Limb (tissue), 2 donors: ENCODE measurements at regions not wholly inside any gene's neighbourhood (a gene's known extent, or its start where the extent isn't known, plus 50 kb on each side); places are given as distances from the start of the nearest gene placed in this dataset.

Source experiments
- DNase-seq, 2 donors: peaks; one replicate each; pipeline ENCODE4 v3.0.0-alpha.2; 2016; ENCODE audit errors: extremely low spot score in 2 of 2

GRCh38 chr18:2348003-2348402 is 223.3 kb downstream of the METTL4 start:
- no peak for DNase-seq

DNA sequence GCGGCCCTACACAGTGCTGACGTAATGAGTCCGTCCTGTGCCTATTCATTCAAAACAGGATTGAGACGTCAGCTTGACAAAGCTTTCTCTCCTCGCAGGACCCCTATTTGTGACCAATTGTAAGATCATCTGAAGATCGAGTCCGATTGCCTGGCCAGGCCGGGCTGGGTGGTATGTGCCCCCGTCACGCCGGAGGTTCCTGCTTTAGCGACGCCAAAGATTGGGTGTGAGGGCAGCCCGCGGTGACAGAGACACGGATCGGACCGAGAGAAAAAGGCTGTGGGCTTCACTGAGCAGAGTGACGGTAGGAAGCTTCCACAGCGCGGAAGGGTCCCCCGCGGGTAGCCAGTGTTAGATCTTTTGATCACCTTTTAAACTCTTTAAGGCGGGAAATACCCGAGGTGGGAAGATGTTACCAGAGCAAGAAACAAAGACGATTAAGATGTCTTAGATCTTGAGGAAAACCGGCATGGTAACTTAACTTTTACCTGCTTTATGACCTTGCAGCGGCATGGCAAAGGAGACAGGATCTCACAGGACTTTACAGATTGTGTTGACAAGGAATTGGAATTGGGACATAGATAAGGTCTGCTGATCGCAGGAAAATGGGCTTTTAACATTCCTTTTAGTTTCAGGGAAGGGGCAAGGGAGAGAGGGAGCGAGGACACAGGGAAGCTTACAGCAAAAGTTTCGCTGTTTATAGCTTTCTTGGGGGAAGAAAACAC is 220.0 kb downstream of the METTL4 start:
- no peak for DNase-seq

- no peak for DNase-seq
These were observed 217.0 kb downstream of the METTL4 start for GRCh38 chr18:2354292-2354691.

GRCh38 chr18:2356906-2357305 is 214.4 kb downstream of the METTL4 start:
- no peak for DNase-seq

DNA sequence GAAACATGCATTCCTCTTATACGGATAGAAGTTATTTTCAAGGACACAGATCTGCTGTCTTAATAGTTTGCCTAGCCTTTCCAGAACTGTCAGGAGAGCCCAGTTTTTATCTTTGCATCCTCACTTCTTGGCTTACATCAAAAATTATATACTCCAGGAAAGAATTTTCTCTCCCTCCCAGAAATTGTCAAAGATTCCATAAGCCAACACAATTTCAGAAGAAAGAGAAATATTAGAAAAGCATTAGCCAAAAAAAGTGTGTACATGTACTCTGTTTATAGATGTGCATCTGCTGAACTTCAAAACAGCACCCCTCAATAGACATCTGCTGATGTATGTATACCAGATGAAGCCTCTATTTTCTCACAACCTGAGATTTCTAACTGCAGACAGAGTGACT is 210.4 kb downstream of the METTL4 start:
- no peak for DNase-seq

DNA sequence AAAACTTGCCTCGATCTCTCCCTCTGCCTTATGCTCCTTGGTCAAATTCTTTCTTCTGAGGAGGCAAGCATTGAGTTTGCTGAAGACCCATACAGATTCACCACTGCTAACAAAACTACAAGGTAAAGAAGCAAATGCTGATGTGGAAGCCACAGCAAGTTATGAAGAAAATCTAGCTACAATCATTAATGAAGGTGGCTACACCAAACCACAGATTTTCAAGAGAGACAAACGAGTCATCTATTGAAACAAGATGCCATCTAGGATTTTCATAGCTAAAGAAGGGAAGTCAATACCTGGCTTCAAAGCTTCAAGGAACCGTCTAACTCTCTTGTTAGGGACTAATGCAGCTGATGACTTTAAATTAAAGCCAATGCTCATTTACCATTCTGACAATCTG is 203.2 kb downstream of the METTL4 start:
- no peak for DNase-seq

DNA sequence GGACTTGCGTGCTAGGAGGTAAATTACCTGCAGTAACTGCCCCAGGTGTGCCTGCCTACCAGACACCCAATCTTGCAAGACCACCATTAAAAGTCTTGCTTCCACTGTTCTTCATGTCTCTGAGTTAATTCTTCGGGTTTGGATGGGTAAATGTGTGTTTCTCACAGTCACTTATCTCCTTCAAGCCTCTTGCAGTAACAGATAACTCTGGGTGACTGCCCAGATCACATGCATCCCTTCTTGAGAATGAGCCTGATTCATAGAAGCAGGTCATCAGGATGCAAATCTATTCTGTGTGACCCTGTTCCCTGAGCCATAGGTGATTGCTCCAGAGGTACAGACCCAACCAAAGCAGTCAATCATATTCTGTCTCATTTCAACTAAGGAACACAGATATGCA is 194.6 kb downstream of the METTL4 start:
- no peak for DNase-seq

DNA sequence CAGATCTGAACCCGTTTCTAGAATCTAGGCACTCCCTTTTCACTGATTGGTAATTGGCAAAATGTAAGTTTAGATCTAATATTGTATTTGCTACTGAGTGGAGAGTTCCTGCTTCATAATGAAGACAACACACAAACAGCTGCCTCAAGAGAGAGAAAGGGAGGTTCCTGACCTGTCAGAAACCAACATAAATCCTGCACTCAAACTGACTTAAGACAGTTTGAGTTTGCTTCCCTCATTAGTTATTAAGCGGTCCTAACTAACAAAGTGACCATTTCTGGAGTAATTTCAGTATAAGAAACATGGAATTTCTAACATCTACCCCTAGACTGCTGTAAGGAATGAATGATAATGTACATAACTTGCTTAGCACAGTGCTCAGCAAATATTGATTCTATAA is 191.2 kb downstream of the METTL4 start:
- no peak for DNase-seq

DNA sequence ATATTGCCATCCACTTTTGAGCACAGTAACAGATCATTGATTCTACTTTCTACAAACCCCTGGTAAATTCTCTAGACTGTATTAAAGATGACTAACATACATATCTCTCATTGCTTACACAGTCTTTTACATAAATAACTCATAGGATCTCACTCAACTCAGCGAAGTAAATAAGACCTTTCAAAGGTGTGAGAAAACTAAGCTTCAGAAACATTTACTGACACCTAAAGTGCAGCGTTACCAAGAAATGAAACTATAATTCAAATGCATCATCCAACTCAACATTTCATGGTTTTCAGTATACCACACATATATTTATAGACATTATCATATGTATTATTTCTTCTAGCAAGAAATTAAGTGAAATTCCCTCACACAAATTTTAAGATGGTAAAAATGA is 189.8 kb downstream of the METTL4 start:
- no peak for DNase-seq

- no peak for DNase-seq
These were observed 183.7 kb downstream of the METTL4 start for GRCh38 chr18:2387588-2387987.

GRCh38 chr18:2390158-2390557 is 181.1 kb downstream of the METTL4 start:
- DNase-seq = no peak

DNA sequence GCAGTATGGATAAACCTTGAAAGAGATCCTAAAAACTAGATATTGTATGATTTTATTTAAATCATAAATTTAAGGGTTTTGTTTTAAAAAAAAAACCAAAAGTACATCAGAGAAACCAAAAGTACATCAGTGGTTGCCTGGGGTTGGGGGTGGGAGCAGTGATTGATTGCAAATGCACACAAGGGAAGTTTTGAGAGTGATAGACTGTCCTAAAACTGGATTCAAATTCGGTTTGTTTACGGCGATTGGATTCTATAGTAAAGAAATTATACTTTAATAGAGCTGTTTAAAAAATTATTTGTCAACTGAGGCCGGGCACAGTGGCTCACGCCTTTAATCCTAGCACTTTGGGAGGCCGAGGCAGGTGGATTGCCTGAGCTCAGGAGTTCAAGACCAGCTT is 179.8 kb downstream of the METTL4 start:
- DNase-seq = no peak

DNA sequence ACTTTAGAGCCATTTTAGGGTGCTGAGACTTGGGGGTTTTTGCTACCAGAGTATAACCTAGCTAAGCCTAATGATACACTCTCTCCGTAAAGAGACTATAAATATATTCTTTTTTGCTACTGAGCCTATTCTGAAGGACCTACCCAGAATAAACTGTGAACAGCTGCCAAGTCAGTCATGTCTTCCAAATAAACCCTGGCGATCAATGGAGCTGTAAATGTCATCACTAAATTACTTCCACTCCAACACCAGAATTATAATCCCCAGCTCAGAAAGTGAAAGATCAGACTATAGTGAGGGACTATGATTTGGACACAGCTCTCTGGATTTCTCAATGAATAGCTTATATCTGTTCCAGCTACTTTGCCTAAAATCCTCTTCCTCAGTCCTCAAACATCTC is 178.9 kb downstream of the METTL4 start:
- DNase-seq = no peak

DNA sequence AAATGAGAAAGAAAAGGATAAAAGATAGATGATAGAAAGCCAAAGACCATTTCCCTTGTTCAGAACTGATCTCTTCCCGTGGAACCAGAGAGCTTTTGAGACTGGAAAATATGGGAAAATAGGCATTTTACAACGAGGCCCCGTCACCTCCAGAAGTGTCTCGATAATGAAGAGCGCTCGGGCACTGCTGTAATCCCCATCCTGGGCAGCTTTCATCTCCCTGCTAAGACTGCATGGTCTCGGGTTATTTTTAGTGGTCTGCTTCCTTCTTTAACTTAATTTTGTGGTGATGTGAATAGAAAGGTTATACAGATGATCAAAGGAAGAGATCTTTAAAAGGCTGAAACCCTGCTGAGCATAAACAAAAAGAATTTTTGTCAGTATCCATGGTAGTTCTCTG is 176.6 kb downstream of the METTL4 start:
- DNase-seq = no peak

DNA sequence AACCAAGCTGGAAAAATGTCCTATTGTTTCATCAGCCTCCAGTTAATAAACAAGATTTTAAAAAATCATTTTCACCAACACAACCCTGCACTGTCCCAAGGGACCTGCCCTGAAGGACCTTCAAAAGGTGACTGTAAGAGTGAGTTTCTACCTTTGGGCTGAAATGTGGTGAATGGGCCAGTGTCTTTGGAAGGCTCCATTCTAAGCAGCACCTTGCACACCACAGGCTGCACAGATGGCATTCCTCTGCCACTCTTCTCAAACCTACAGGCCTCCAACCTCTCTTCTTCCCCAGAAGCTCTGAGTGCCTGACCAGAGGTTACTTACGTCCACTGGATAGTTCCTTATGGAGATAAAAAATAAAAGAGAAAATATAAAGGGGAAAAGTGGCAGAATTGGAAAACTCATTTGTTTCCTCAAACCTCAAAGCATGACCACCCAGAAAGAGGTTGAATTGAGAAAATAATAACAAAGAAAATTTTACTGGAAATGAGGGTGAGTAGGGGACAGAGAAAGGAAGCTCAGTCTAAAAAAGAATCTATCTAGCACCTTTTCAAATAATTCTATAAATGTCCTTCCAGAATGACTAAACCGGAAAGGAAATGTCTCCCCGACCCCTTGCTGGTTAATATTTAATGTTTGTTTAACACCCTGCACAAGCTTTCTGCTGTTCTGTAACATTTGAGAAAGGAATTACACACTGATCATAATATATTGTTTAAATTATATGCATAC is 175.7 kb downstream of the METTL4 start:
- no peak for DNase-seq

- no peak for DNase-seq
These were observed 175.2 kb downstream of the METTL4 start for GRCh38 chr18:2396162-2396505.

- DNase-seq = no peak
These were observed 170.6 kb downstream of the METTL4 start for GRCh38 chr18:2400701-2401196.

DNA sequence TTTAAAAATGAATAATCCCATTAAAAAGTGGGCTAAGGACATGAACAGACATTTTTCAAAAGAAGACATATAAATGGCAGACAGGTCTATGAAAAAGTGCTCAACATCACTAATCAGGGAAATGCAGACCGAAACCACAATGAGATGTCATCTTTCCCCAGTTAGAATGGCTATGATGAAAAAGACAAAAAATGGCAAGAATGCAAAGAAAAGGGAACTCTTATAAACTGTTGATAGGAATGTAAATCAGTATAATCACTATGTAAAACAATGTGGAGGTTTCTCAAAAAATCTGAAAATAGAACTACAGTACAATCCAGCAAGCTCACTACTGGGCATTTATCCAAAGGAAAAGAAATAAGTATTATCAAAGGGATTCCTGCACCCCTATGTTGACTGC is 169.2 kb downstream of the METTL4 start:
- DNase-seq = no peak

GRCh38 chr18:2406544-2406943 is 164.8 kb downstream of the METTL4 start:
- DNase-seq = no peak

DNA sequence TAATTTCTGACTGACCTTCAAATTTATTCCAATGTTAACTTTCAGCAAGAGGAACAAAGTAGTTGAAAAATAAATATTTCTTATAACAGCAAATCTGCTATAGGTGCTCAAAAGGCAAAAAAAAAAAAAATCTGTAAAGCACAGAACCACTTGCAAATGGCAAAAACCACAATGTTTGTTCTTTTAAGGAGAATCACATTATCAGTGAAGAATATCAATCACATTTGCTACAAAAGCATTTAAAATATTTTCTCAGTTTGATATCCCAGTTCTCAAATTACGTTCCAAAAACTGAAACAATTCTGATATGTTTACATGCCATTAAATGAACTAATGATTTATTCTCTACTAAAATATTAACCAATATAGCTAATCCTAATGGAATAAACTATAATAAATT is 163.3 kb downstream of the METTL4 start:
- DNase-seq = no peak

DNA sequence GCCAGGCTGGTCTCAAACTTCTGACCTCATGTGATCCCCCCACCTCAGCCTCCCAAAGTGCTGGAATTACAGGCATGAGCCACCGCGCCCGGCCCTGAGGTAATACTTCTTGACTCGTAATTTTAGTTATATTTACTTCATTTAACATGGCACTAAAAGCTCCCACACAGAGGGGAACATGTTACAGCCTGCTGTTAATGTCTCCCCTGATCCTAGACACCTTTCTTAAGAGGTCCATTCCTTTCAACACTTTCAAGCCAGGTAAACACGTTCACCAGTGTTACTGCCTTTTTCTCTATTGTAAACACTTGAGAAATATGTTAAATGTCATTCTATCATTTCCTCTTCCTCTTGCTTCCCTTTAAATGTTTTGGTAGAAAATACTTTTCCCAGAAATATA is 161.4 kb downstream of the METTL4 start:
- DNase-seq = no peak

GRCh38 chr18:2410688-2411087 is 160.6 kb downstream of the METTL4 start:
- DNase-seq = no peak

GRCh38 chr18:2411381-2411960 is 159.8 kb downstream of the METTL4 start:
- no peak for DNase-seq
